ENCODE measurements at regions not wholly inside any gene's neighbourhood (a gene's known extent, or its start where the extent isn't known, plus 50 kb on each side); places are given as distances from the start of the nearest gene placed in this dataset.

GRCh38 chr4:182089326-182089725, 153.9 kb upstream of the TENM3 start:
- Histone ChIP-seq H3K9me3 (ENCODE audit: control insufficient read depth, insufficient read depth, low read length) (no peaks in the 10 kb centered on the region), H4K5ac (ENCODE audit: low read depth, low read length) (no peak overlapping the region), H2AK9ac (replicated peaks; ENCODE audit: low read depth, low read length, poor library complexity) (no peak overlapping the region), H2AK5ac (ENCODE audit: low read depth, low read length) (no peak overlapping the region), H3K4ac (ENCODE audit: low read depth, low read length) (no peak overlapping the region), H2AFZ (replicated peaks; ENCODE audit: low read length, poor library complexity) (no peak overlapping the region), H3K79me1 (ENCODE audit: low read depth in 1 of 2, low read length in 2 of 2) (no peaks in the 10 kb centered on the region), H3K23ac (ENCODE audit: low read depth, low read length) (no peak overlapping the region), H3K36me3 (ENCODE audit: control insufficient read depth, insufficient read depth, low read length) (no peaks in the 10 kb centered on the region), H4K8ac (ENCODE audit: low read depth in 2 of 2, low read length in 2 of 2) (no peak overlapping the region), H3K14ac (replicated peaks; ENCODE audit: low read depth, low read length) (no peak overlapping the region), H4K91ac (ENCODE audit: insufficient read depth, low read depth, low read length) (no peak overlapping the region), H3K4me1 (ENCODE audit: control insufficient read depth, insufficient read depth, low read length) (peaks cover 2% of the 10 kb centered on the region; the same call in 1 of the 2 replicates), H3K9ac (ENCODE audit: low read depth, low read length) (no peak overlapping the region), H3K18ac (ENCODE audit: low read depth, low read length) (no peak overlapping the region), H3K27me3 (ENCODE audit: control insufficient read depth, insufficient read depth, low read length) (no peaks in the 10 kb centered on the region), H3K27ac (ENCODE audit: insufficient read depth, low read length) (no peak overlapping the region), H3K9me1 (ENCODE audit: insufficient read depth, low read length) (no peaks in the 10 kb centered on the region), H2BK120ac (ENCODE audit: low read depth, low read length) (no peak overlapping the region), H3K4me2 (ENCODE audit: low read depth, low read length) (no peak overlapping the region), H2BK5ac (ENCODE audit: low read depth, low read length, poor library complexity, severe bottlenecking) (no peak overlapping the region), H2BK20ac (ENCODE audit: low read depth, low read length) (no peak overlapping the region), H3K4me3 (ENCODE audit: insufficient read depth, low read depth, low read length) (no peak overlapping the region), H3K56ac (ENCODE audit: extremely low read depth, insufficient read depth, low read length) (no peak overlapping the region), H2BK15ac (ENCODE audit: low read depth, low read length) (no peak overlapping the region), H4K20me1 (ENCODE audit: insufficient read depth, low read length) (no peaks in the 10 kb centered on the region)
- dilution Hi-C loops (cut with HindIII; ENCODE audit: low sequenced_read_pairs, unreplicated experiment) (no loop called here), in situ Hi-C loops (cut with MboI; ENCODE audit: low sequenced_read_pairs) (no loop called here), intact Hi-C loops (cut with micrococcal nuclease) (no loop called here)
- no CpG with 5 or more reads among the region's 2 CpGs for WGBS, 2 experiments (ENCODE audit: extremely low coverage in 2 of 2, insufficient read length in 1 of 2)
- POLR2A ChIA-PET (ENCODE audit: unreplicated experiment): no interaction called here
- TF ChIP-seq RFX5 (IDR thresholded peaks at IDR 0.05; ENCODE audit: low read depth, low read length): no peak
- BruUV-seq (replicated peaks): no TSS peak
- CTCF ChIA-PET: no interaction called here
- no peak for ATAC-seq (ENCODE audit: low read depth)
- no peak for DNase-seq

Data from IMR-90 (cell line).